ENCODE measurements at regions not wholly inside any gene's neighbourhood (a gene's known extent, or its start where the extent isn't known, plus 50 kb on each side); places are given as distances from the start of the nearest gene placed in this dataset.

DNA sequence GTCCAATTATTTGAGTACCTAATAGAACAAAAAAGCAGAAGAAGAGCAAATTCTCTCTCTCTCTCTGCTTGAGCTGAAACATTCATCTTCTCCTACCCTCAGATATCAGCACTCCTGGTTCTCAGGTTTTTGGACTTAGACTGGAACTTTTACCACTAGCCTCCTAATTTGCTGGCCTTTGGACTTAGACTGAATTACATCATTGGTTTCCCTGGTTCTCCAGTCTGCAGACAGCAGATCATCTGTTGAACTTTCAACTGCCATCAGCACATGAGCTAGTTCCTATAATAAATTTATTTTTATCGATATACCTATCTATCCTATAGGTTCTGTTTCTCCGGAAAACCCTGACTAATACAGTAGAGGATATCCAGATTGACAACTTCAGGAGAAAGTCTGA is 208.9 kb upstream of the GAS1 start:
- Histone ChIP-seq H3K27me3 (ENCODE audit: control insufficient read depth, insufficient read depth) (no peaks in the 10 kb centered on the region), H3K27ac (ENCODE audit: low read length) (no peak overlapping the region), H3K9me3 (ENCODE audit: control insufficient read depth, low read length) (no peaks in the 10 kb centered on the region), H3K4me3 (ENCODE audit: low read length) (no peak overlapping the region), H3K4me1 (ENCODE audit: control insufficient read depth, insufficient read depth, low read length) (no peaks in the 10 kb centered on the region)
- ATAC-seq (no peak), DNase-seq (no peak)
- intact Hi-C loops (cut with DNase I) = no loop called here
- WGBS = 96% methylated on average over 2 of the region's 2 CpGs

DNA sequence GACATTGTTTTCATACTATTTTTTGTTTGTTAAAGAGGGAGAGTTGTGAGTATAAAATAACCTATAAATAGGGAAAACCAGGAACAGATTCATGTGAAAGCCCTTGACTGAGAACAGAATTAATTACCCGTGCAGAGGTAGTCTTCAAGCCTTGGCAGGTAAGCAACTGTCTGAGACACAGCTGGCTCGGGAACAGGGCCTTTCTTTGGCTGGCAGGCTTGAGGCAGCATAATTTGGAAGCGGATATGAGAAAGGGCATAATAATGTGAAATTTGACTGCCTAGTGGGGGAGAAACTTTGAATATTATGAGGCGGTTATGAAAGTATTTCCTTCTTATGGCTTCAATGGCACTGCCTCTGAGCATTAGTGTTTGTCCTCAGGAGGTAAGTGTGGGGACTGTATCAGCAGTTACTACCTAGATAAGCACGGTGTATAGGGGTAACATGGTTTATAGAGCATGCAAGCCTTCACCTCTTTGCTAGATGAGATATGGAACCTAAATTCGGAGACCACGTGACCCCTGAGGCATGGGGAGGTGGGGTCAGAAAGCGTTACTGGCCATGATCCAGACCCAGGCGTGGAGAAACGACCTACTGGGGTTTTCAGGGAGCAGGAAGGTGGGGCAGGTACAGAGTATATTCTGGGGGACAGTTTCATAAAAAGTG is 210.2 kb upstream of the GAS1 start:
- Histone ChIP-seq H3K27ac (ENCODE audit: low read length) (no peak overlapping the region), H3K4me3 (ENCODE audit: low read length) (no peak overlapping the region), H3K27me3 (ENCODE audit: control insufficient read depth, insufficient read depth) (no peaks in the 10 kb centered on the region), H3K4me1 (ENCODE audit: control insufficient read depth, insufficient read depth, low read length) (no peaks in the 10 kb centered on the region), H3K9me3 (ENCODE audit: control insufficient read depth, low read length) (no peaks in the 10 kb centered on the region)
- intact Hi-C loops (cut with DNase I) = no loop called here
- 80% methylated on average over 10 of the region's 10 CpGs for WGBS
- no peak for ATAC-seq
- DNase-seq = no peak

DNA sequence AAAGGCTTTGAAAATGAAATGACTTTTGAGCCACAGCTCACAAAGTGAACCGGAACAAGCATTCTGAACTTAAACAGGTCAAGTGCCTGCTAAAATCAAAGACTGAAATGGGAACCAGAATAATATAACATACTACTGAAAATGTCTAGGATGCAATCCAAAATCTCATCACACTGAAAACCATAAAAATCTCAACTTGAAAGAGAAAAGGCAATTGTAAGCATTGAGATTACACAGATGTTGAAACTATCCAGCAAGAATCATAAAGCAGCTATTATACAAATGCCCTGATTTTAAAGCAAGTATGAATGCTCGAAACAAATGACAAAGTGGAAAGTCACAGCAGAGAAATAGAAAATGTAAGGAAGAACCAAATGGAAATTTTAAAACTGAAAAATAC is 211.5 kb upstream of the GAS1 start:
- WGBS = 92% methylated on average over 2 of the region's 2 CpGs
- Histone ChIP-seq H3K4me1 (ENCODE audit: control insufficient read depth, insufficient read depth, low read length) (no peaks in the 10 kb centered on the region), H3K27me3 (ENCODE audit: control insufficient read depth, insufficient read depth) (no peaks in the 10 kb centered on the region), H3K9me3 (ENCODE audit: control insufficient read depth, low read length) (no peaks in the 10 kb centered on the region), H3K27ac (ENCODE audit: low read length) (no peak overlapping the region), H3K4me3 (ENCODE audit: low read length) (no peak overlapping the region)
- DNase-seq (no peak), ATAC-seq (no peak)
- intact Hi-C loops (cut with DNase I) = no loop called here

DNA sequence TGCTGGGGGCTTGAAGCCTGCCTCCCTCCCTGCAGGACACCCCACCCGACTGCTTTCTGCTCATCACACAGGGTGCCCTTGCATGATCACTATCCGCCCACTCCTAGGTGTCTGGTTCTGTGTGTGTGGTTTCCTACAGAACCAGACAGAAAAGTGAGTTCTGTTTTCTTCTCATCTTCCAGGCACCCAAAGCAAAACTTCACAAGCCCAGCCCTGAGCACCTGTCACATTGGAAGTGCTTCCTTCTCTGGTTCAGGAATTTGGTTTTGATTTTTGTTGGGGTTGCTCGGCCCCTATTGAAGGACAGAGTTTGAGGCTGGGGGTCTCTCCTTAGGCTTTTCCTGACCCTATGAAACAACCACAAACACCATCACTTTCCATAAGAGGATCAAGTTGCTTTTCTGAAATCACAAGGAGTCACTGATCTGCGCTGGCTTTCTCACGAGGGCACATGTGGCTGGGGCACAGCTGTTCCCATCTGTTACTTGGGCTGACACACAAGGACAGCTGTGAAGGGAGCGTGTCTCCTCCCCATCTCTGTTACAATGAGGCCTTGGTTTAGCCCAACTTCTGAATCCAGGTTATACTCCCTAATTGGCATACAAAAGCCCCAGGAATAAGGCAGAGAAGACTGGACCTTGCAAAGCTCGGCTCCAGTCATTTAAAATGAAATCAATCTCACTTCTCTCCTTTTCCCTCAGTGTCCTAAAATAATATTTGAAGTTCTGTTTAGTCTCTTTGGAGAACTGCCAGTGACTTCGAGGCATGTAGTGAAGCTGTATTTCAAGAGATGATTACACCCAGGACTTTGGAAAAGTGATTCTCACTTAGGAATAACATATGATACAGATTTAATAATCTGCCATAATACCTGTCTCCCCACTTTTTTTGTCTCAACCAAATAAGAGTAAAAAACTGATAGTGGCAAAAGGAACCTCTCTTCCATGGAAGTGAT is 213.1 kb upstream of the GAS1 start:
- DNase-seq (peak in 2 of 3 donors; percentile 24 to 55), ATAC-seq (peak; percentile 48 to 68)
- Histone ChIP-seq H3K27ac (ENCODE audit: low read length) (no peak overlapping the region), H3K9me3 (ENCODE audit: control insufficient read depth, low read length) (no peaks in the 10 kb centered on the region), H3K4me1 (ENCODE audit: control insufficient read depth, insufficient read depth, low read length) (no peaks in the 10 kb centered on the region), H3K27me3 (ENCODE audit: control insufficient read depth, insufficient read depth) (no peaks in the 10 kb centered on the region), H3K4me3 (ENCODE audit: low read length) (no peak overlapping the region)
- 64% methylated on average over 8 of the region's 8 CpGs for WGBS
- intact Hi-C loops (cut with DNase I) = no loop called here

GRCh38 chr9:87167161-87167560 is 219.9 kb upstream of the GAS1 start:
- WGBS = 85% methylated on average over 5 of the region's 5 CpGs
- DNase-seq (no peak), ATAC-seq (no peak)
- H3K4me3 ChIP-seq (ENCODE audit: low read length) = no peak overlapping the region
- intact Hi-C loops (cut with DNase I) = no loop called here
- H3K27ac ChIP-seq (ENCODE audit: low read length) = no peak overlapping the region
- H3K4me1 ChIP-seq (ENCODE audit: control insufficient read depth, insufficient read depth, low read length) = no peaks in the 10 kb centered on the region
- no peaks in the 10 kb centered on the region for H3K9me3 ChIP-seq (ENCODE audit: control insufficient read depth, low read length)
- H3K27me3 ChIP-seq (ENCODE audit: control insufficient read depth, insufficient read depth) = no peaks in the 10 kb centered on the region

- DNase-seq (no peak), ATAC-seq (no peak)
- no peaks in the 10 kb centered on the region for H3K4me1 ChIP-seq (ENCODE audit: control insufficient read depth, insufficient read depth, low read length)
- 92% methylated on average over 4 of the region's 4 CpGs for WGBS
- intact Hi-C loops (cut with DNase I) = no loop called here
- H3K27me3 ChIP-seq (ENCODE audit: control insufficient read depth, insufficient read depth) = no peaks in the 10 kb centered on the region
- no peak overlapping the region for H3K27ac ChIP-seq (ENCODE audit: low read length)
- no peaks in the 10 kb centered on the region for H3K9me3 ChIP-seq (ENCODE audit: control insufficient read depth, low read length)
- H3K4me3 ChIP-seq (ENCODE audit: low read length) = no peak overlapping the region
Measured at GRCh38 chr9:87167582-87167981, 220.3 kb upstream of the GAS1 start.

GRCh38 chr9:87178302-87178701 is 231.0 kb upstream of the GAS1 start:
- intact Hi-C loops (cut with DNase I) = no loop called here
- H3K4me3 ChIP-seq (ENCODE audit: low read length) = no peak overlapping the region
- H3K9me3 ChIP-seq (ENCODE audit: control insufficient read depth, low read length) = no peaks in the 10 kb centered on the region
- H3K27me3 ChIP-seq (ENCODE audit: control insufficient read depth, insufficient read depth) = no peaks in the 10 kb centered on the region
- H3K27ac ChIP-seq (ENCODE audit: low read length) = no peak overlapping the region
- ATAC-seq (no peak), DNase-seq (no peak)
- H3K4me1 ChIP-seq (ENCODE audit: control insufficient read depth, insufficient read depth, low read length) = no peaks in the 10 kb centered on the region

- ATAC-seq (no peak), DNase-seq (no peak)
- Histone ChIP-seq H3K9me3 (ENCODE audit: control insufficient read depth, low read length) (no peaks in the 10 kb centered on the region), H3K27ac (ENCODE audit: low read length) (no peak overlapping the region), H3K4me3 (ENCODE audit: low read length) (no peak overlapping the region), H3K4me1 (ENCODE audit: control insufficient read depth, insufficient read depth, low read length) (no peaks in the 10 kb centered on the region), H3K27me3 (ENCODE audit: control insufficient read depth, insufficient read depth) (no peaks in the 10 kb centered on the region)
- intact Hi-C loops (cut with DNase I) = no loop called here
- WGBS = 85% methylated on average over 7 of the region's 7 CpGs
Measured at GRCh38 chr9:87179553-87180340, 232.4 kb upstream of the GAS1 start.

GRCh38 chr9:87180361-87180760 is 233.1 kb upstream of the GAS1 start:
- 59% methylated on average over 5 of the region's 5 CpGs for WGBS
- Histone ChIP-seq H3K27ac (ENCODE audit: low read length) (no peak overlapping the region), H3K4me3 (ENCODE audit: low read length) (no peak overlapping the region), H3K9me3 (ENCODE audit: control insufficient read depth, low read length) (no peaks in the 10 kb centered on the region), H3K4me1 (ENCODE audit: control insufficient read depth, insufficient read depth, low read length) (no peaks in the 10 kb centered on the region), H3K27me3 (ENCODE audit: control insufficient read depth, insufficient read depth) (no peaks in the 10 kb centered on the region)
- ATAC-seq (no peak), DNase-seq (no peak)
- intact Hi-C loops (cut with DNase I) = no loop called here

DNA sequence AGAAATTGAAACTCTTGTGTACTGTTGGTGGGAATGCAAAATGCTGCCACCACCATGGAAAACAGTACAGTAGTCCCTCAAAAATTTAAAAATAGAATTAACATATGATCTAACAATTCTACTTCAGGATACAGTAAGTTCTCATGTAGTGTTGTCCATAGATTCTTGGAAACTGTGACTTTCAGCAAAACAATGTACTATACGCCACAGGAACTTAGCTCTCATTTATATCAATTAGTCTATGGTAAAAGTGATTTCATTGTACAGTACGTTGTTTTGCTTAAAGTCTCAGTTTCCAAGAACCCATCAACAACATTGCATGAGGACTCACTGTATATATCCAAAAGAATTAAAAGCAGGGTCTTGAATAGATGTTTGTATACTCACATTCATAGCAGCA is 233.5 kb upstream of the GAS1 start:
- H3K9me3 ChIP-seq (ENCODE audit: control insufficient read depth, low read length) = no peaks in the 10 kb centered on the region
- no peak overlapping the region for H3K27ac ChIP-seq (ENCODE audit: low read length)
- H3K4me1 ChIP-seq (ENCODE audit: control insufficient read depth, insufficient read depth, low read length) = no peaks in the 10 kb centered on the region
- WGBS = 92% methylated on average over 2 of the region's 2 CpGs
- ATAC-seq (no peak), DNase-seq (no peak)
- no peaks in the 10 kb centered on the region for H3K27me3 ChIP-seq (ENCODE audit: control insufficient read depth, insufficient read depth)
- no peak overlapping the region for H3K4me3 ChIP-seq (ENCODE audit: low read length)
- intact Hi-C loops (cut with DNase I) = no loop called here

- no peak for DNase-seq
- WGBS = 76% methylated on average over 1 of the region's 1 CpG
- intact Hi-C loops (cut with DNase I) = no loop called here
- Histone ChIP-seq H3K27me3 (ENCODE audit: control insufficient read depth, insufficient read depth) (no peaks in the 10 kb centered on the region), H3K4me3 (ENCODE audit: low read length) (no peak overlapping the region), H3K27ac (ENCODE audit: low read length) (no peak overlapping the region), H3K4me1 (ENCODE audit: control insufficient read depth, insufficient read depth, low read length) (no peaks in the 10 kb centered on the region), H3K9me3 (ENCODE audit: control insufficient read depth, low read length) (no peaks in the 10 kb centered on the region)
- no peak for ATAC-seq
Measured at GRCh38 chr9:87181670-87182069, 234.4 kb upstream of the GAS1 start.

All from right cardiac atrium (tissue), 5 donors.